Stomach (tissue), 4 donors: ENCODE measurements at regions not wholly inside any gene's neighbourhood (a gene's known extent, or its start where the extent isn't known, plus 50 kb on each side); places are given as distances from the start of the nearest gene placed in this dataset.

Source experiments
- POLR2A ChIP-seq, 4 donors: fragments of 450-650 bp; IDR thresholded peaks; one replicate each; pipeline ENCODE4 v1.6.1; 2016; ENCODE audit warnings: antibody characterized with exemption in 4 of 4, control low read depth in 2 of 4, mild to moderate bottlenecking in 1 of 4, moderate library complexity in 1 of 4
- POLR2AphosphoS5 ChIP-seq, 3 donors: sonication (generic); formaldehyde crosslinking; IDR thresholded peaks; one replicate each; pipeline ENCODE4 v1.6.1; 2016; ENCODE audit warnings: antibody characterized with exemption in 3 of 3
- TF ChIP-seq, protein P1 (sequence below), 7 experiments: fragments of 450-650 bp in 4 of 7; fragments of 200-600 bp in 3 of 7; sonication (generic) in 3 of 7; IDR thresholded peaks; one replicate each; pipeline ENCODE4 v1.5.1; 2016 to 2019; ENCODE audit warnings: antibody characterized with exemption in 7 of 7, control low read depth in 2 of 7, mild to moderate bottlenecking in 1 of 7

DNA sequence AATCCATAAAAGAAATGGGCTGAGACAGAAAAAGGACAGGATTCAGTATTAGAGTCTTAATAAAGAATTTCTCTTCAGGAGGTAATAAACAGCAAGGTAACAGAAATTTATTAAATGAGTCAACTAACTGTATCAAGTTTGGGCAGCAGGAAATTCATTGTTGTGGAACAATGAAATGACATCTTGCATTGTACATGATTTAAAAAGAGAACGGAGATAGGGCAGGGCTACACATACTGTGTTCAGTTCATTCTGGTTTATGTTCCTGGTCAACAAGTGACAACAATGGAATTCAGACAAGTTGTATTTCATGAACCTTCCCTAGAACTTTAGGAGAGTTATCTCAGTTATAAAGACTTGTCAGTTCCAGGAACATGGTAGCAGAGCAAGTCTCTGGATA is 961.3 kb downstream of the SOCS6 start:
- TF ChIP-seq POLR2A (IDR thresholded peaks at IDR 0.05), result no peak
- TF ChIP-seq, protein P1, sequence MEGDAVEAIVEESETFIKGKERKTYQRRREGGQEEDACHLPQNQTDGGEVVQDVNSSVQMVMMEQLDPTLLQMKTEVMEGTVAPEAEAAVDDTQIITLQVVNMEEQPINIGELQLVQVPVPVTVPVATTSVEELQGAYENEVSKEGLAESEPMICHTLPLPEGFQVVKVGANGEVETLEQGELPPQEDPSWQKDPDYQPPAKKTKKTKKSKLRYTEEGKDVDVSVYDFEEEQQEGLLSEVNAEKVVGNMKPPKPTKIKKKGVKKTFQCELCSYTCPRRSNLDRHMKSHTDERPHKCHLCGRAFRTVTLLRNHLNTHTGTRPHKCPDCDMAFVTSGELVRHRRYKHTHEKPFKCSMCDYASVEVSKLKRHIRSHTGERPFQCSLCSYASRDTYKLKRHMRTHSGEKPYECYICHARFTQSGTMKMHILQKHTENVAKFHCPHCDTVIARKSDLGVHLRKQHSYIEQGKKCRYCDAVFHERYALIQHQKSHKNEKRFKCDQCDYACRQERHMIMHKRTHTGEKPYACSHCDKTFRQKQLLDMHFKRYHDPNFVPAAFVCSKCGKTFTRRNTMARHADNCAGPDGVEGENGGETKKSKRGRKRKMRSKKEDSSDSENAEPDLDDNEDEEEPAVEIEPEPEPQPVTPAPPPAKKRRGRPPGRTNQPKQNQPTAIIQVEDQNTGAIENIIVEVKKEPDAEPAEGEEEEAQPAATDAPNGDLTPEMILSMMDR (IDR thresholded peaks at IDR 0.05), result no peak
- no peak for TF ChIP-seq POLR2AphosphoS5 (IDR thresholded peaks at IDR 0.05)
